Muscle of leg (tissue), 3 donors: ENCODE measurements at regions not wholly inside any gene's neighbourhood (a gene's known extent, or its start where the extent isn't known, plus 50 kb on each side); places are given as distances from the start of the nearest gene placed in this dataset.

ENCODE experiments used
- DNase-seq: peaks from one replicate; pipeline ENCODE4 v3.0.0; 2013
- H3K27ac ChIP-seq: one replicate; pipeline ENCODE4 v1.5.1; 2013; ENCODE audit warnings: mild to moderate bottlenecking, low read length, control low read depth
- H3K27me3 ChIP-seq: one replicate; pipeline ENCODE4 v1.6.1; 2013; ENCODE audit warnings: low read length; ENCODE audit not compliant: control insufficient read depth, insufficient read depth
- H3K36me3 ChIP-seq: one replicate; pipeline ENCODE4 v1.6.1; 2013; ENCODE audit warnings: low read length; ENCODE audit not compliant: control insufficient read depth, insufficient read depth
- H3K4me1 ChIP-seq: one replicate; pipeline ENCODE4 v1.6.1; 2013; ENCODE audit warnings: low read length; ENCODE audit not compliant: control insufficient read depth, insufficient read depth
- H3K4me3 ChIP-seq: one replicate; pipeline ENCODE4 v1.5.1; 2013; ENCODE audit warnings: low read length, control low read depth
- H3K9me3 ChIP-seq: replicated peaks from 2 replicates; pipeline ENCODE4 v1.6.1; 2013; ENCODE audit warnings: low read depth, low read length; ENCODE audit not compliant: control insufficient read depth
- WGBS: methylation state at CpG from one replicate; pipeline ENCODE4 v1.1.5; 2013; ENCODE audit warnings: missing lambda C conversion rate; ENCODE audit not compliant: insufficient coverage; 5-methylcytosine and 5-hydroxymethylcytosine counted together

DNA sequence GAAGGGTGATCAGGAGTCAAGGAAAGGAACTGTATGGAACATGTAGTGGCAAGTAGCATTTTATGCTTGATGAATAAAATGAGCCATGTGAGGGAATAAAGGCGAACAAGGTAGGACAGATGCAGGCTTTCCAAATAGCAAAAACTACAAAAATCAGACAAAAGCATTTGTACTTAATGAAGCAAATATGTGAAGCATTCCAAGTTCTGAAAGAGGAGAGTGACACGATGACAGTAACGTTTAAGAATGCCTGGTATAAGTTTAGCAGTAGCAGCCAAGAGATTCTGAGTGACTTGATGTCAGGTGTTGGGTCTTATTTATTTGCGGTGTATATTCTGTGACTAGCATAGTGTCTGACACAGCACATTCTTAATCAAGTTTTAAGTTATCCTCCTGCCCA lies 408.2 kb upstream of the RASGRP1 start:
- 92% methylated on average over 2 of the region's 4 CpGs for WGBS
- no peak overlapping the region for H3K27ac ChIP-seq

DNA sequence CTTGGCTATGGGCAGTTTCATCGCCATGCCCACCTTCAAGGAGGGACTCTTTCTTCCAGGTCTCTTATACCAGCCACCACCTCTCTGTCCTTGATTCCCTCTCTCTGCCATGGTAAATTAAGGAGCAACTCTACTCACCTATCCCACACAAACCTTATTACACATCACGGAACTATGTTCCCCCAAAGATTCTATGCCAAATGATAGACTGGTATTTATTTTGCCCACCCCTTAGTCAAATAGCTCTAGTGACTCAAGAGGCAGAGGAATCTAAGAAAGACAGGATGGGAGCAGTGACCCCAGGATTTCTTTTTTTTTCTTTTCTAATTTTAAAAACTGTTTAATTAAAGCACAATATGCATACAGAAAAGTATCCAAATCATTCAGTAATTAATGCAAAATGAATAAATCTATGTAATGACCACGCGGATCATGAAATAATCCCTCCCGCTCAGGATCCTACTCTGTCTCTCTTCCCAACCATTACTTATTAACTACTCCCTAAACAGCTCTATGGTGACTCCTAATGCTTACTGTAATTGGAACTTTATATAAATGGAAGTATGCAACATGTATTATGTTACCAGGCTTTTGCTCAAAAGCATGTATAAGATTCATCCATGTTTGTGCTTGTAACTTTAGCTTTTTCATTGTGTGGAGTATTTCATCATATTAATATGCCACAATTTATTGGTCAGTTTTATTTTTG lies 410.8 kb upstream of the RASGRP1 start:
- WGBS, result 100% methylated on average over 1 of the region's 5 CpGs
- no peak overlapping the region for H3K4me3 ChIP-seq
- H3K27me3 ChIP-seq, result no peaks in the 10 kb centered on the region
- no peak for DNase-seq
- H3K4me1 ChIP-seq, result no peaks in the 10 kb centered on the region
- no peaks in the 10 kb centered on the region for H3K9me3 ChIP-seq
- no peaks in the 10 kb centered on the region for H3K36me3 ChIP-seq
- H3K27ac ChIP-seq, result no peak overlapping the region

More for the DNA sequence above, 408.2 kb upstream of the RASGRP1 start:
- DNase-seq, result no peak
- H3K9me3 ChIP-seq, result no peaks in the 10 kb centered on the region
- H3K4me3 ChIP-seq, result no peak overlapping the region
- H3K27me3 ChIP-seq, result no peaks in the 10 kb centered on the region
- H3K4me1 ChIP-seq, result no peaks in the 10 kb centered on the region
- no peaks in the 10 kb centered on the region for H3K36me3 ChIP-seq

DNA sequence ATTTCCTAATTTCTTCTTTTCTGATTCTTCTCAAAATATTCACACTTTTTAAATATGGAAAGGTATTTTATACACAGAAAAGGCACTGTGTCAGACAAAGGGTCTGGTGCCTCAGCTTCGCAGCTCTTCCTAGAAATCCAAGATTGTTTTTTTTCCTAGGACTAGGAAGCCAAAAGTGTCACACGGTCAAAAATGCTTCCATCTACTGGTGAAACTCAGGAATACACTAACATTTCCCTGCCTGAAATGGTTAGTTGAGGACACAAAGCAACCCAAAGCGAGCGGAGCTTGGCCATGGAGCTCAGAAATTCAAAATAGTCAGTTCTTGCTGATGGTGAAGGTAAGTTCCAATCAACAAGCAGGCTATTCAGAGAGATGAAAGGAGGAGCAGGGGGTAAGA lies 426.5 kb upstream of the RASGRP1 start:
- Histone ChIP-seq H3K27me3 (no peaks in the 10 kb centered on the region), H3K36me3 (no peaks in the 10 kb centered on the region), H3K4me1 (peaks cover 6% of the 10 kb centered on the region), H3K4me3 (no peak overlapping the region), H3K27ac (no peak overlapping the region), H3K9me3 (no peaks in the 10 kb centered on the region)
- WGBS, result 70% methylated on average over 2 of the region's 4 CpGs
- peak; percentile 64 for DNase-seq

DNA sequence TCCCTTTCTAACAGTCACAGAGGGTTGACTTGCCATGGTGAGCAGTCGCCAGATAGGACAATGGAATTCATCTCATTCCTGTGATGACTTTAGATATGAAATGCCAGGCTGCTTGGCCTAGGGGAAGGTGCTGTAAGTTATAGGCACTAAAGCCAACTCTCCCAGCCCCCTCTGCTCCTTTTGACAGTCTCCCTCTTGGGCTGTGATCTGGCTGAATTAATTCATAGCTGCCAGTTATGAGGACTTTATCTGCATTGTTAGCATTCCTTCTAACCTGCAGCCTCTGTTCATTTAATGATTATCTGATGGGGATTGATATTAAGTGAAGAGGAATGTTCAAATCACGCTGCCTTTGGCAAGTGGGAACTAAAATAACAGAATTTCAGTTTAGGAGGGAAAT lies 427.1 kb upstream of the RASGRP1 start:
- Histone ChIP-seq H3K4me1 (peaks cover 6% of the 10 kb centered on the region), H3K4me3 (no peak overlapping the region), H3K27me3 (no peaks in the 10 kb centered on the region), H3K36me3 (no peaks in the 10 kb centered on the region), H3K9me3 (no peaks in the 10 kb centered on the region), H3K27ac (no peak overlapping the region)
- DNase-seq, result no peak
- 67% methylated on average over 1 of the region's 2 CpGs for WGBS

DNA sequence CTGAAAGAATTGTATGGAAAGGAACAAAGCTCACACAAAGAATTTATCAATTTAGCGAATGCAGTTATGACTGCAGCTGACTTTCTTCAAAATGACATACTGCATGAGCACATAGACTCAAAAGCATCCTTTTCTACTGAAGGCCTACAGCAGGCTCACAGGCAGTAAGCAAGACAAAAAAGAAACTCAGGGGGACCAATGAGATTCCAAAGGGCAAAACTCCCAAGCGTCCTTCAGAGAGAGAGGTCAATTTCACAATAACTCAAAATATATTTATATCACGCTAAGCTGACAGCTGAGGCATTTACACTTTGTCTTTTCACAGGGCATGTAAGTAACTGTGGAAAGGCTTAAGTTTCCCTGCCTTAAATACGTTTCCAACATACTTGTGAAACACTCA lies 427.9 kb upstream of the RASGRP1 start:
- Histone ChIP-seq H3K4me1 (peaks cover 6% of the 10 kb centered on the region), H3K36me3 (no peaks in the 10 kb centered on the region), H3K4me3 (no peak overlapping the region), H3K27ac (no peak overlapping the region), H3K9me3 (no peaks in the 10 kb centered on the region), H3K27me3 (no peaks in the 10 kb centered on the region)
- no CpG with 5 or more reads among the region's 4 CpGs for WGBS
- no peak for DNase-seq

DNA sequence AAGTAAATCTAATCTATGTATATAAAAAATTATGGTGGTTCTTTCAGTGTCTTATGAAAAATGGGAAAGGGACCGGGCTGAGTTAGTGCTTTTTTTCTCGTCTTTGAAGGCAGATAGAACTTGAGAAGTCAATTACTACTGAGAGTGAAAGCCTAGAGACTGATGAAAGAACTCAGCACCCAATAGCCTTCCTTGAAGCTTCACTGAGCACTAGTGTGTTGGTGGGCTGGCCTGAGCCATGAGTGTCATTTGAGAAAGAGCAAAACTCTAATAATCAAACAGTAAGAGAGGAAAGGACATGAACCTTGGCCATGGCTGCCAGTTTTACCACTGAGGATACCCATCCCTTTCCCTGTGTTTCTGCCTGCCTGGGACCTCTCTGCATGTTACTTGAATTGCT lies 428.3 kb upstream of the RASGRP1 start:
- no peaks in the 10 kb centered on the region for H3K9me3 ChIP-seq
- no peak overlapping the region for H3K27ac ChIP-seq
- peaks cover 6% of the 10 kb centered on the region for H3K4me1 ChIP-seq
- 100% methylated on average over 1 of the region's 2 CpGs for WGBS
- H3K27me3 ChIP-seq, result no peaks in the 10 kb centered on the region
- no peaks in the 10 kb centered on the region for H3K36me3 ChIP-seq
- no peak for DNase-seq
- H3K4me3 ChIP-seq, result no peak overlapping the region

DNA sequence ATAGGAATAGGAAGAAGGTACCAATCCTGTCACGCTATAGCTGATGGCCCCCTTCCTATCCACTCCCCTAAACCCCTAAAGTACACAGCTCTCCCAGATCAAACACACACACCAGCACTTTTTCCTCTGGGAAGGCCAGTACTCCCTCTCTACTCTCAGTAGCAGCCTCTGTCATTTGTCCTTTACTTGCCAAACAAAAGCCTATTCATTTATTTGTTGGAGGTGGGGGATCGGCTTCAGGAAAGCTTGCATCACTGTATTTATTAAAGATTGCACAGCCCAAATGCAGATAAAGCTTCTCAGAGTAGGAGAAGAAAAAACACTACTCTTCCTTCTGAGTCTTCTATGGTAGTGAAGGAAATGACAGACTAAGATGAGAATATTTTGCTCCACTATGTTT lies 429.7 kb upstream of the RASGRP1 start:
- Histone ChIP-seq H3K27ac (no peak overlapping the region), H3K4me1 (peaks cover 6% of the 10 kb centered on the region), H3K4me3 (no peak overlapping the region), H3K27me3 (no peaks in the 10 kb centered on the region), H3K9me3 (no peaks in the 10 kb centered on the region), H3K36me3 (no peaks in the 10 kb centered on the region)
- no peak for DNase-seq
- WGBS, result 80% methylated on average over 1 of the region's 2 CpGs

DNA sequence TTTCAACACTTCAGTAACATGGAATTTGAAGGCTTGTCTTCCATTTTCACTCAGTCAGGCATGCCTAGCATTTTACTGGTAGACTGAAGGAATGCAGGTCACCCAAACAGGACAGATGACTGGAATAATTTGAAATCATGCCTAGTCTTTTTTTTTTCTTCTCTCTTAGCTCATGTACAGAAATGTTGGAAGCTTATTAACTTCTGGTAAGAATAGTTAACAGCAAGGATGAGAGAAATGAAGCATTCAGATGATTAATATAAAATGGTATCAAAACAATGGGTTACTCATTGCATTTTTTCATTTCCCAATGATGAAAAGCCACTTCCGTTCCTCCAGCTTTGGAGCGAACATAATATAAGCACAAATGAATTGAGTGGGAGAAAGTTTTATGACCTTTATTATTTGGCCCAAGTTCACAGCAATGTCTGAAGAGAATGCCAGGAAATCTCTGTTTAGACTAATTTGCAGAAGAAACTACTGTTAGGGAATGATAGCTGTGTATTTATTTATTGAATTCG lies 431.6 kb upstream of the RASGRP1 start:
- H3K27me3 ChIP-seq, result no peaks in the 10 kb centered on the region
- H3K9me3 ChIP-seq, result no peaks in the 10 kb centered on the region
- no peak overlapping the region for H3K4me3 ChIP-seq
- no CpG with 5 or more reads among the region's 3 CpGs for WGBS
- peak; percentile 25 for DNase-seq
- H3K27ac ChIP-seq, result no peak overlapping the region
- no peaks in the 10 kb centered on the region for H3K36me3 ChIP-seq
- peaks cover 6% of the 10 kb centered on the region for H3K4me1 ChIP-seq

DNA sequence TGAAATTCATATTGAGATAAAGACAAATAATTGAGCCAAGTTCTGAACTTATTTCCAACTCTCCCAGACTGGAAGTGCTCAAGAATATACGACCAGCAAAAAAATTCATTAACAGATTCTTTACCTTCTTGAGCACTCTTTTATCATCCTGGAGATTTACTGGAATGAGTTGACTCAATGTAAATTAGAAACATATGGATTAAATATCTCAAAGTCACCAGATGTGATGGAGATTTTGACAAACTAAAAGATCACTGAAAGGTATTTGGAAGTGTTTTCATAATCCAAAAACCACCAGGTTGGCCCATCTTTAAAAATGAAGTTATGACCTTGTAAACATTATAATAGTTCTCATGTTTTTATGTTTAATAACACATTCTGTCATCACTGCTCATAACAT lies 433.2 kb upstream of the RASGRP1 start:
- no CpG with 5 or more reads among the region's 1 CpG for WGBS
- no peak for DNase-seq
- no peak overlapping the region for H3K27ac ChIP-seq

DNA sequence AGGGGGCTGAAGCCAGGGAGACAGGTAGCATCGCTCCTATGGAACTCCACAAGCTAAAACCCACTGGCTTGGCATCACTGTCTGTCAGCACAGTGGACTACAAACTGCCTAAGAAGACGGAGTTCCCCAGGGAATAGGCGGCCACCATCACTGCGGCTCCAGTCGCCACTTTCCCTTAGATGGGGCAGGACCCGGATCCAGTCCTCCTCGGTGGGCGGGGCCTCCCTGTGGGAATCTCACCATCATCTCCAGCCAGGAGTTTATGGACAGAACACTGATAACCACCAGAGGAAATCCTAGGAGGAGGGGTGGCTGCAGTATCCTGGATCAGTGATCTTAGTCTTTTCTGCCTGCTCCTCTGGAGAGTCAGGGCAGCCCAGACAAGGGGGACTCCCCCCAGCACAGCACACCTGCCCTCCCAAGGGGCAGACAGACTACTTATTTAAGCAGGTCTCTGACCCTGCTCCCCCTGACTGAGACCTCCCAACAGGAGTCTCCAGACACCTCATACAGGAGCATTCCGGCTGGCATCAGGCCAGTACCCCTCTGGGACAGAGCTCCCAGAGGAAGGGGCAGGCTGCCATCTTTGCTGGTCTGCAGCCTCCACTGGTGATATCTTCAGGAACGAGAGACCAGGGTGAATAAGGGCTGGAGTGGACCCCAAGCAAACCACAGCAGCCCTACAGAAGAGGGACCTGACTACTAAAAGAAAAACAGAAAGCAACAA lies 435.6 kb upstream of the RASGRP1 start:
- H3K9me3 ChIP-seq, result no peaks in the 10 kb centered on the region
- H3K4me1 ChIP-seq, result no peaks in the 10 kb centered on the region
- WGBS, result 88% methylated on average over 5 of the region's 10 CpGs
- no peak overlapping the region for H3K4me3 ChIP-seq
- no peaks in the 10 kb centered on the region for H3K27me3 ChIP-seq
- no peak for DNase-seq
- no peak overlapping the region for H3K27ac ChIP-seq
- H3K36me3 ChIP-seq, result no peaks in the 10 kb centered on the region

More for the DNA sequence above, 433.2 kb upstream of the RASGRP1 start:
- Histone ChIP-seq H3K4me3 (no peak overlapping the region), H3K27me3 (no peaks in the 10 kb centered on the region), H3K9me3 (no peaks in the 10 kb centered on the region), H3K4me1 (peaks cover 4% of the 10 kb centered on the region), H3K36me3 (no peaks in the 10 kb centered on the region)
